NCI-H510A (cell line): ENCODE measurements at regions not wholly inside any gene's neighbourhood (a gene's known extent, or its start where the extent isn't known, plus 50 kb on each side); places are given as distances from the start of the nearest gene placed in this dataset.

Experiments used
- DNase-seq: peaks from one replicate; lab custom pipeline; 2025; lab: John Stamatoyannopoulos, UW

GRCh38 chr10:78829565-78829964 lies 239.2 kb upstream of the ZMIZ1 start:
- DNase-seq, result no peak

- DNase-seq, result no peak
These were observed 238.4 kb upstream of the ZMIZ1 start for GRCh38 chr10:78830062-78830975.

GRCh38 chr10:78830976-78831375 lies 237.8 kb upstream of the ZMIZ1 start:
- no peak for DNase-seq

- no peak for DNase-seq
These were observed 237.3 kb upstream of the ZMIZ1 start for GRCh38 chr10:78831461-78831860.

- no peak for DNase-seq
These were observed 236.5 kb upstream of the ZMIZ1 start for GRCh38 chr10:78832281-78832680.

- no peak for DNase-seq
These were observed 230.6 kb upstream of the ZMIZ1 start for GRCh38 chr10:78838141-78838657.

GRCh38 chr10:78843495-78843894 lies 225.3 kb upstream of the ZMIZ1 start:
- DNase-seq, result no peak

- DNase-seq, result no peak
These were observed 223.7 kb upstream of the ZMIZ1 start for GRCh38 chr10:78844960-78845607.

GRCh38 chr10:78846071-78846470 lies 222.7 kb upstream of the ZMIZ1 start:
- no peak for DNase-seq

GRCh38 chr10:78846760-78847159 lies 222.0 kb upstream of the ZMIZ1 start:
- DNase-seq, result no peak

GRCh38 chr10:78847485-78847884 lies 221.3 kb upstream of the ZMIZ1 start:
- DNase-seq, result no peak

- DNase-seq, result no peak
These were observed 219.7 kb upstream of the ZMIZ1 start for GRCh38 chr10:78849115-78849514.

- DNase-seq, result no peak
These were observed 219.0 kb upstream of the ZMIZ1 start for GRCh38 chr10:78849731-78850130.

- no peak for DNase-seq
These were observed 217.9 kb upstream of the ZMIZ1 start for GRCh38 chr10:78850644-78851435.

GRCh38 chr10:78851647-78852046 lies 217.1 kb upstream of the ZMIZ1 start:
- DNase-seq, result no peak

GRCh38 chr10:78852466-78853240 lies 216.1 kb upstream of the ZMIZ1 start:
- no peak for DNase-seq

- DNase-seq, result no peak
These were observed 214.9 kb upstream of the ZMIZ1 start for GRCh38 chr10:78853864-78854263.

GRCh38 chr10:78856421-78856820 lies 212.3 kb upstream of the ZMIZ1 start:
- DNase-seq, result no peak

- no peak for DNase-seq
These were observed 211.6 kb upstream of the ZMIZ1 start for GRCh38 chr10:78857193-78857592.

GRCh38 chr10:78859266-78859665 lies 209.5 kb upstream of the ZMIZ1 start:
- no peak for DNase-seq

- no peak for DNase-seq
These were observed 209.0 kb upstream of the ZMIZ1 start for GRCh38 chr10:78859769-78860168.
